ENCODE measurements at regions not wholly inside any gene's neighbourhood (a gene's known extent, or its start where the extent isn't known, plus 50 kb on each side); places are given as distances from the start of the nearest gene placed in this dataset.

DNA sequence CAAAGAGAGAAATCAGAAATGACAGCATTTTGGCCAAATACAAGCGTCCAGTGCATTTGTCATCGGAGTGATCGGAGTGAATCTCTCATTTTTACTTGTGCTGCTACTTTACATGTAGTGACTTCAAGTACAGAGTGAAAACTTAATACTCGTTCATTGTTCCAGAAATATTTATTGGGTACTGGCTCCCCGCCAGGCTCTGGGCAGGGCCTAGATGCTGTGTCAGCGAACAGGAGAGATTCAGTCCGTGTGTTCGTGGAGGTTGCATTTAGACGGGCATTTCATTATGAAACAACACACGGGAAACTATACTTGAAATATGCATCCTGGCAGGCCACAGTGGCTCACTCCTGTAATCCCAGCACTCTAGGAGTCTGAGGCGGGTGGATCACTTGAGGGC, 727.2 kb upstream of the RBFOX1 start:
- TF ChIP-seq SUZ12 (IDR thresholded peaks at IDR 0.05; ENCODE audit: extremely low read depth, insufficient read depth, insufficient read length), result no peak
- TF ChIP-seq YY1 (IDR thresholded peaks at IDR 0.05; ENCODE audit: insufficient read depth, insufficient read length), result no peak
- no peak for TF ChIP-seq ZNF274 (IDR thresholded peaks at IDR 0.05; ENCODE audit: low read depth, low read length)
